Activated naive CD8-positive, alpha-beta T cell treated with anti-CD3 and anti-CD28 coated beads, Interleukin-2, amount 50 U/mL, for 16 hours (primary cell): ENCODE measurements at regions not wholly inside any gene's neighbourhood (a gene's known extent, or its start where the extent isn't known, plus 50 kb on each side); places are given as distances from the start of the nearest gene placed in this dataset.

Source experiments
- DNase-seq: peaks from one replicate; pipeline ENCODE4 v3.0.0-alpha.2; 2020; ENCODE audit warnings: low read depth, low spot score

DNA sequence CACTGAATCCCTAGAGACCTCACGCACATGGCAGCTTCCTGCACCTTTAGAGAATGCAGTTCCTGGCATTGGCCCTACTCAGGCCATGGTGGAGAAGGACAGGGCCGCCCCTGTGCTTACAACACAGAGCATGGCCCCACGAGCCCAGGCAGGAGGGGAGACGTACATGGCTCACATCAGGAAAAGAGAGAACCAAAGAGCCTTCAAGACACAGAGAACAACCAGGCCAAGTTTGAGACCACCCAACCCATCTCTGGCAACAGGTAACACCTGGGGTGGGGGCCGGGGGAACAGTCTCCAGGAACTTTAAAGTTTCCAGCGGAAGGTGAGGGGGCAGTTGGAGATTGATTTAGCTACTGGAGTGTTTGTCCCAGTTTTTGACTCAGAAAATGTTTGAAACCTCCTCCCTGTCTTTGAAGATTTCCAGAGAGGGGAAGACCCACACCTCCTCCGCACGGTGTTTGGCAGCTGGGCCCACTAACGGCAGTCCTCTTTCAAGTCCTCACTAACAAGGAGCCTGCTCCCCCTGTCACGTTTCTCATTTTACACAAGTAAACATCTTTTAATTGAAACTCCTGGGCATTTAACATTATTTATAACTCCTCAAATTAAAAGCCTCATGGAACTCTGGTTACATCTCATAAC lies 1423.8 kb downstream of the TBC1D22A start:
- DNase-seq, result no peak

DNA sequence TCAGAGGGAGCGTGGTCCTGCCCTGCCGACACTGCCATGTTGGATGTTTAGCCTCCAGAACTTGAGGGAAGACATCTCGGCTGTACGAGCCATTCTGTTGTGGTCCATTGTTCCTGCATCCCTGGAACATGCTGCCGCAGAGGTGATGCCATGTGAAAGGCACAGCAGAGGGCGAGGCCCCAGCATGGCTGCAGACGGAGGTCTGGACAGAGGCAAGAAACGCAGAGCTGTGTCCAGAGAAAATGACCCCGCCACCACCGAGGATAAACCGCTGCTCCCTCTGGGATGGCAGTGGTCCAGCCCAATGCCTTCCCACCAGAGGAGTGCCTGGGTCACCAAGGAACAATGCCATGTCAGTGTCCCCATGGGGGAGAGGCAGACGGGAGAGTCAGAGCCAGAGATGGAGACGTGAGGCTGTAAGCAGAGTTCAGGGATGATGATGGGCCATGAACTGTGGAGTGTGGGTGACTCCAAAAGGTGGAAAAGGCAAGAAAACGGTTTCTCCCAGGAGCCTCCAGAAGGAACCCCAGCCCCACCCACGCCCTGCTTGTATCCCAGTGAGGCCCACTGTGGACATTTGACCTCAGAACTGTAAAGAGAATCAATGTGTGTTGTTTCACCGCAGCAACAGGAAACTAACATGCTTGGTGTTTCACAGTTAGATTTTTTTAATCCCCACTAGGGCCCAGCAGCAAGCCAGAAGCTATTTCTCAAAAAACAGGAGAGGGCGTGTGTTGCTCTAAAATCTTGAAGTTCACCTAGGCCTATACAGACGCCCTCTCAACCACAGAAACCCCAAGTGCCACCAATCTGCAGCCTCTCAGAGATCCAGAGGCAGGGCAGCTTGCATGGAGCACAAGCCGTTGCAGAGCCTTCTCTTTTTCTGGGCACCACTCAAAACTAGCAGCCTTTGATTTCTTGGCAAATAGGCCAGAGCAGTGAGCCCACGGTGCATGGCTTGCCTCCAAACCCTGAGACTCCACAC lies 1422.9 kb downstream of the TBC1D22A start:
- DNase-seq, result no peak

DNA sequence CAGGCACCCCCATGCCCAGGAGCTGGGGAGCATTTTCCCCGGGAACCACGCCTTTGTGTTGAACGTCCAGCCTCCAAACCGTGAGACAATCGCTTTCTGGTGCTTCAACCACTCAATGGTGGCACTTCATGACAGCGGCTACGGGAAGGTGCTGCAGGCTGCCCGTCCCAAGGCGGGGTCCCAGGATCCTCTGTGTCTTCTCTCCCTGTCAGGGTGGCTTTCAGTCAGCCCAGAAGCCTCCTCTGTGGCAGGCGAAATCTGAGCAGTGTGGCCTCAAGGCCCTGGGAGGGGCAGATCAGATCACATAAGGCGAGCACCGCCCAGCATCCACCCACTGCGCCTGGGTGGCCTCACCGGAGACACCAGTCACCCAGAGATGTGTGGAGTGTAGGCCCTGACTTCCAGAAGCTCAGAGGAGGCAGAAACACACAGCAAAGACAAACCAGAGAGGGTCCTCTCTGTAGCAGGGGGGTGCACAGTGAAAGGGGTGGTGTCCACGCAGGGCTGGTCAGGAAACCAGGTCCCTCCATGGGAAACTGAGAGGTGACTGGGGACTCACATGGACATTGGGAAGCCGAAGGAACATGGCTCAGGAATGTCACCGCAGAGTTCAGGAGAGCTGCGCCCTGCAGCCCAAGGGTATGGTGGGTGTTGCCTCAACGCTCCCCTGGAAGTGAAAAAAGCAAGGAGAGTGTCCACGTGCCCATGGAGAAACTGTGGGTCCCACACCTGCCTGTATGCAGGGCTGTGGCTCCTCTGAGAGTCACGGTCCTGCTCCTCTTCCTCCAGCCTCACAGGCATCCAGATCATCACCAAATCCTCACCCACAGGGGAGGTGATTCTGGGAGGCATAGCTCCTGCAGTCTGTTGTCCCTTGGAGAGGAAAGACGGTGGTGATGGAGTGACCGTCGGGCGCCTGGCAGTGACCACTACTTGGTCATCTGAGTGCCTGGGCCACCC lies 1420.7 kb downstream of the TBC1D22A start:
- DNase-seq, result no peak

DNA sequence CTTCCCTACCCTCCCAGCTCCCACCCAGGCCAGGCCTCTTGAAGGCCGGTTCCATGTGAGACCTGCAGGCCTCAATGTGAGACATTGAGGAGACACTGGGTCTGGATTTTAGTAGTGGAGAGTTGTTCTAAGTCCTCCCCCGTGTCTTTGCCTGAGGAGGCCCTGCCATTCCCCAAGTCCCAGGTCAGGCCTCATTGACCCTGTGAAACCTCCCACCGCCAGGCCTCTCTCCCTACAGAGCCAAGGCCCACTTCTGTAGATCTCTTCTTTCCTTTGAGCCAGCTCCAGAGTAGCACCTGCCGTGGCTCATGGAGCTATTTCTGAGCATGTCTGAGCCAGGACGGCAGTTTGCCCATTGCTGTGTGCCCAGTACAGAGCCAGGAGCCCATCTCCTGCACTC lies 1419.6 kb downstream of the TBC1D22A start:
- DNase-seq, result no peak

DNA sequence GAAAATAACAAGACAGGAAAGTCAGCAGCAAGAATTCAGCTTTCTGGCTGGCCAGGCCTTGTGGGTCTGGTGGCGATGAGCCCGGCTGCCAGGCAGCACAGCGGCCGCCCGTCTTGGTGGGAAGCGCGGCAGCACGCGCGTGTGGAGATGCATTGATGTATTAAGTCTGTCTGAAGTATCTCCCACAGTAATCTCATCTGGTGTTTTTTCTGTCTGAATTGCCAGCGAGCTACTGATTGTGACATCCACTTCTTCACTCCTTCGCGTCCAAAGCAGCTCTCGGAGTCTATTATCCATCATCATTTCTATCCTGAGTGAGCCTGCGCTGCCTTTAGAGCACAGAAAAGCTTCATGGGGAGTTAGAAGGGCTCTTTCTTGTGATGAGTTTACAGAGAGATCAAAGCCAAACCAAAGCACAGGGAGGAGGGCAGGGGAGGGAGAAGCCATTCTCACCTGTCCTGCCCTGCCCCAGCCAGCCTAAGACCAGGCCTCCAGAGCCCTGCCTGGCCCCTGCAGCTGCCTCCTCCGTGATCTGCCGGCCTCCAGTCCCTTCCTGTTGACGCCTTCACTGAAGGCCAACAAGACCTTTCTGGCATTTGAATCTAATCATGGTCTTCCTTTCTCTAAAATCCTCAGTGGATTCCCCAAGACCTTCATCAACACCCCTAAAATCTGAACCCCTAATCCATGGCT lies 1419.0 kb downstream of the TBC1D22A start:
- no peak for DNase-seq

DNA sequence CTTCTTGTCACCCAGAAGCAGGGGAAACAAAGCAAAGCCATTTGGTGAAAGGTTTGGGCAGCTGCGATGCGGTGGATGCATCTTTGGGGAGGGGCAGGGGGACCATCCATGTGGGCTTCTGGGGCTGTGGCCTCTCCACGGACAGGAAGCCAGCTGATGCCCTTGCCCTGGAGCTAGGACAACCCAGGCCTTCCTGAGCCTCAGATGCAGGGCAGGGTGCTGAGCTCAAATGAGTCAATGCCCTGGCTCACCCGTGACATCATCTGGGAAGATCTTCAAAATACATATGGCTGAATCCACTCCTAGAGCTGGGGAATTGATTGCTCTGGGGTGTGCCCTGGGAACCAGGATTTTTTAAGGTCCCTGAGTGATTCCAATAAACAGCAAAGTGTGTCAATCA lies 1418.2 kb downstream of the TBC1D22A start:
- DNase-seq, result no peak

DNA sequence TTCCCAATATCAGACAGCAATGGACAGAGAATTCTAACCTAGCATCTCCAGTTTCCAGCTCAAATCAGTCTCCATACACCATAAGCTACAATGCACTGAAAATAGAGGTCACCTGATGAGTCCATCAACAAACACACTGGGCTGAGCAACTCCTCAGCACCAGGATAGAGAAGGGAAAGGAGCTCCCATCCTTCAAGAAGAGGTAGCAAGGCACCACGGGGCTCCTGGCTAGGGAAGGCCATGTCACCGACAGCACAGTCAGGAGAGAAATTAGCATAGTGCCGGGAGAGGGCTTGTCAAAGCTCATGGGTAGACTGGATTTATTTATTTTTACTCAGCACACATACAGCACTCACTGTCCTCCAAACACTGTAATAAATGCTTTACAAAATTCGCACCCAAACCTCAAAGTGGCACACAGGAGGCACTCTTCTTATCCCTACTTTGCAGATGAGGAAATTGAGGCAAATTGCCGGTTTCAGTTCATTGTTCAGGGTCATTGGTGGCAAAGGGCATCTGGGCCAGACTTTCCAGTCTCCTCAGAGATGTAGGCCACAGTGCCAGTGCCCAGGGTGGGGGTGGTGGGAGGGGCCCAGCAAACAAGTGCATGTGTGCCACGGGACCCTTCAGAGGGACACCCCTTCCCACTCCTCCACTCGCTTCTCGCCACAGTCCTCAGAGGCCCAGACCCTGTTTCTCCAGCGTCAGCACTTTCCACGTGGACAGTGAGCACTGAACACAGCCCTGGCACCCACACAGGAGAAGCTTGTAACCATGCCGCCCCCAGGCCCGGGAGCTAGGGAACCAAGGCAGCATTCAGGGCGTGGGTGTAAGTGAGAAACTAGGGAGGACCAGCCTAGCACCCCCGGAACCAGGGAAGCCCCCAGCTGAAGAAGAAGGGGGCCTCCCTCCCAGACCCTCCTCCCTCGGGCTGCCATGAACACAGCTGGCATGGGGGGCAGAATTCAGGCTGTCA lies 1417.4 kb downstream of the TBC1D22A start:
- no peak for DNase-seq

DNA sequence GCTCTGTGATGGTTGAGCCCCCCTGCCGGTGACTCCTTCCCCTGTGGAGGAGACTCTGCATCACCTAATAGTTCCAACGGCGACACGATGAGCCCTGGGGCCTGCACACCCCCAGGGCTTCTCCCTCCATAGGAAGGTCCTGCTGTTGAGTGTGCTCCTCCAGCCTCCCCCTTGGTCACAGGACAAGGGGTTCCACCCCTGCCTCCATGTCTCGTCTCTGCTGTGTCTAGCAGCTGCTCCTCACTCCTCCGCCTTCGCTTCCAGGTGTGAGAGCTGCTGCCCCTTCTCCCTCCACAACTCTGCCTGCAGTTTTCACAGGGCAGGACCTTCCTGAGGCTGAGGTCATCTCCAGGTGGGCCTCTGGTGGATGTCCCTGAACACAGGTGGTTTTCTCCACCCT lies 1416.1 kb downstream of the TBC1D22A start:
- DNase-seq, result no peak

DNA sequence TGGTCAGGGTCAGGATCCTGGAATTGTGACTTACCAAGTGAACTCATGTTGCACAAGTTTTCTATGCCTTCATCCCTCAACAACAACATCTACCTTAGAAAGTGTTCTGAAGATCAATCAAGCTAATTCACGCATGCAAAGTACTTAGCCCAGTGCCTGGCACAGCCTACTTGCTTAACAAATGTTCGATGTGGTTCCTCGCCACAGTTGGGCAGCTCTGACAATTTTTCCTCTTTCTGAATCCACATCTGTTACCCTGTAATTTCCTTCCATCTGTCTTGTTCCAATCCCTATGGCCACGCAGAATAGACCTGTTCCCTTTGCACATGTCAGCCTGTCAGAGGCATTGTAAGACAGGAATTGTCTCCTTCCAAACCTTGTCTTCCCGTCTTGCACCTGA lies 1415.2 kb downstream of the TBC1D22A start:
- no peak for DNase-seq

DNA sequence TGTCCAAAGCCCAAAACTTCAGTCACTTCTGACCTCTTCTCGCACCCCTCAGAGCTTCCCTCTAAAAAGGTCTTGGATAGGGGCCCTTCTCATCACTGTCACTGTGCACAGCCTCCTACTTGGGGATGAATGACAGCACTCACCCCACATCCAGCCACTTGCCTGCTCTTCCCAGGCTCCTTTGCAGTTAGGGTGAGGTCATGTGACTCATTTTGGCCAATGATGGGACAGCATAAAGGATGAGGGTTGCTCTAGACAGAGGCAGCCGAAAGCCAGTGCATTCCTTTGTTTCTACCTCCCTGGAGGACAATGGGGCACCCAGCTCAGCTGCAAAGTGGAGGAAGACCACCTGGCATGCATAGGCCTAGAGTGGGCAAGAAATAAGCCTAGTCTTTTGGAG lies 1413.3 kb downstream of the TBC1D22A start:
- no peak for DNase-seq

DNA sequence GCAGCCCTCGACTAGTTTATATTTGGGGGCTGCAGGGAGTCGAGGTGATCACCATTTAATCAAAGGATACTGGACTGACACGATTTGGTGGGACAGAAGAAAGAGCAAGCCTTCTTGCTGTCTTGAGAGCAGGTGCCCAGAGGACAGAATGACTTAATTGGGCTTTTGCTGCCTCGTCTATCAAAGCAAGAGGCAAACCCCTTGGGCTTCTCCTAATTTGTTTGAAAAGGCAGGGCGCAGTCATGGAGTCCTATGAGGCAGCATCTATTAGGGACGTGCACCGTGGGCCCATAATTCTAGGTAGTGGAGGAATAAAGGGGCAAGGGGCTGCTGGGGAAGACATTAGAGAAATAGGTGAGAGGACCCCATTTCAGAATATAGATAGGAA lies 1411.3 kb downstream of the TBC1D22A start:
- DNase-seq, result no peak

DNA sequence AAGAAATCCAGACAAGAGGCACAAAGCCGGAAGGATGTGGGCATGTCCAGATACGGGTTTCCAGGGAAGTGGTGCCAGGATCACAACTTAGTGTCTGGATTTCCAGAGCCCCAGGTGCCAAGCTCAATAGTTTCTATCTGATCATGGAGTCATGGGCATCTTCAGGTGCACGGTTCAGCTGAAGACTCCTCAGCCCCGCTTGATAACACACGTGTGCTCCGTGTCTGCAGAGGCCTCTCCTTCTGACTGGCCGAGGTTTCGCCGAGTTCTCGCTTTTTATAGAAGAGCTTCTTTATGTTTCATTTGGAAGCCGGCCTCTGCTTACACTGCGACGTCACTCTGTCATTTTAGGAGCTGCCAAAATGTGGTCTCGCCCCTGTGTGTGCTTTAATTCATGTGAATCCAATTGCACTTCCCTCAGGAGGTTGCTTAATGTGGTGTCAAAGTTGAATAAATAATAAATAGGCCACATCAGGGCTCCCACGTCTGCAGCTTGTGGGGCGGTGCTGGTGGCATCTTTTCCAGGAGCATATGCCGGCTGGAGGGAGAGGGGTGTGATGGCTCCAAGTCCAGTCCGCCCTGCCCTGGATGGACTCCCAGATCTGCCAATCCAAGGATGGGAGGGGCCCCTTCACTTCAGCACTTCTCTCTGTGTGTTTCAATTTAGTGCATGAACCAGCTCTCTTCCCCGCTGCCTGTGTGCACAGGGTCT lies 1410.8 kb downstream of the TBC1D22A start:
- no peak for DNase-seq

DNA sequence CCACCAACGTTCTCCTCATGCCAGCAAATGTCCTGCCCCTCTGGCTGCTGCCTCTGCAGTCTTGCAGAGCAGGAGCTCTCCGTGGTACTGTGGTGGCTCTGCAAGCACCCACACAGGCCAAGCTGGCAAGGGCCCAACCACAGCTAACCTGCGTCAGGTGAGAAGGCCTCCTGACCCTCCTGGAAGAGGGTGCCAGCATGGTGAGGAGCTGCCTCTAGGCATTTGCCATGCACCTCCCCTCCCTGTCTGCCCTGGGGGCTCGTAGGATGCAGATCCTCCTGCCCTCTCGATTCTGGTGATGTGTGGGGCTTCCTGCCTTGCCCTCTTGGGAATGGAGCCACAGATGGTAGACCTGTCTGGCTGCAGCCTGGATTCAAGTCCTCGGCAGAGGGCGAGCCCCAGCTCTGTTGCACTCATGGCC lies 1408.8 kb downstream of the TBC1D22A start:
- DNase-seq, result no peak

DNA sequence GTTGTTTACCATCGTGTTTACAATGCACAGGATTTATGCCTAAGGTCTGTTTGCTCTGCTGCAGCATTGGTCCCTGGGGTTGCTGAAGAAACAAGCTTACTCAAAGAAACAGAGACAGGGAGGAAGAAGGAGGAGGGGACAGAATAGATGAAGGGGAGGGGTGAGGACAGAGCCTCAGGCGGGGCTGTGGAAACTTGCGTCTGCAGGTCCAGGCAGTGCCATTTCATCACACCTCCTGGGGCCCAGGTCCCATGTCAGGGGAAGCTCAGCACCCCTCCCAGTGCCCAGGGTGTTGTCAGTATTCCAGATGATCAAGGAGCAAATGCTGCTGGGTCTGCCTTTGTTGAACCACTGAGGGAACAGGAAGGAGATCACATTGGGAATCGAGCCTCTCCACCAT lies 1406.8 kb downstream of the TBC1D22A start:
- no peak for DNase-seq

DNA sequence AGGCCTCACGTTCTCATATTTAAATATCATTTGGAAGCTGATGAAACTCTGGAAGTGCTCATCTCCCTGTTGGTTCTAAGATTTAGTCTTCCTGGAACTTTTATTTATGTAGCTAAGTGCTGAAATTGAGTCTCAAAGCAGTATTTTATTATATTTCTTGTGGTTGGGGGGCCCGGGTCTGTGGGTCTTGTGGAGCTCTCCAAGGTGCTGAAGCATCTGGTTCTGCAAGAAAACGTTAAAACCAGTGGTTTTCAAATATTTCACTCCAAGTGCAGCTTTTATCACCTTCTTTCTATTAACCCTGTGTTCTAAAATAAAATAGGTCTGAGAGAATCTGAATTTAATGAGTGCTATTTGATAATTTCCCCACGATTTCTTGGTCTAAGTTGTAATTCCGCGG lies 1404.8 kb downstream of the TBC1D22A start:
- no peak for DNase-seq

DNA sequence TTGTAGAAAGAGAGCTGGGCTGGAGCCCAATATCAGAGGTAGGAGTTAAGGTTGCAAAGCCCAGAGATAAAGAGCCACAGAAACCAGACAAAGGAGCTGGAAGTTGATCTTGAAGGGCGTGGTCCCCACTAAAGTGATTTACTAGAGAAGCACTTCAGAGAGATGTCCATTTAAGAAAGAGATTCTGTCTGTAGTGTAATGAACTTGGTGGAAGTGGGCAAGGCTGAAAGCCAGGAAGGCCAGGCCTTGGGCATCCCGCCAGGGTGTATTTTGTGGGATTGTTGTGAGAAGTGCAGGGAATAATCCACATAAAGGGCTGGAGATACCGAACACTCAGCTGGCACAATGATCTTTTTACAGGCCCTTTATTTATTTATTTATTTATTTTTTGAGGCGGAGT lies 1398.8 kb downstream of the TBC1D22A start:
- DNase-seq, result no peak

DNA sequence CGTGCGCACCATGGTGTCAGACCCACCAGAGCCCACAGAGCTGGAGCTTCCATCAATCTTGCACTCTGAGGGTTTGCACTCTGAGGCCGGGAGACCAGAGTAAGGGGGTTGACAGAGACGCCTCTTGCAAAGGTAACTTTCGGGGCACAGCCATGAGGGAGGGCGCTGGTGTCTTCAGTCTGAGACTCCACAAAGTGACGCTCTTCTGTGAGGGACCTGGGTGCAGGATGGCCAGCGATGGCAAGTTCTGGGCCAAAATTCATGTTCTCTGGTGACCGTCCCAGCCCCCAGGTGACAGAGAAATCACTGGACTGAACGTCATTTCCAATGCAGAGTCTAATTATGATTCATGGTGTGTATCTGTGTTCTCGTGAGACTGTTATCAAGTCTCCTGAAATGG lies 1395.2 kb downstream of the TBC1D22A start:
- DNase-seq, result no peak

DNA sequence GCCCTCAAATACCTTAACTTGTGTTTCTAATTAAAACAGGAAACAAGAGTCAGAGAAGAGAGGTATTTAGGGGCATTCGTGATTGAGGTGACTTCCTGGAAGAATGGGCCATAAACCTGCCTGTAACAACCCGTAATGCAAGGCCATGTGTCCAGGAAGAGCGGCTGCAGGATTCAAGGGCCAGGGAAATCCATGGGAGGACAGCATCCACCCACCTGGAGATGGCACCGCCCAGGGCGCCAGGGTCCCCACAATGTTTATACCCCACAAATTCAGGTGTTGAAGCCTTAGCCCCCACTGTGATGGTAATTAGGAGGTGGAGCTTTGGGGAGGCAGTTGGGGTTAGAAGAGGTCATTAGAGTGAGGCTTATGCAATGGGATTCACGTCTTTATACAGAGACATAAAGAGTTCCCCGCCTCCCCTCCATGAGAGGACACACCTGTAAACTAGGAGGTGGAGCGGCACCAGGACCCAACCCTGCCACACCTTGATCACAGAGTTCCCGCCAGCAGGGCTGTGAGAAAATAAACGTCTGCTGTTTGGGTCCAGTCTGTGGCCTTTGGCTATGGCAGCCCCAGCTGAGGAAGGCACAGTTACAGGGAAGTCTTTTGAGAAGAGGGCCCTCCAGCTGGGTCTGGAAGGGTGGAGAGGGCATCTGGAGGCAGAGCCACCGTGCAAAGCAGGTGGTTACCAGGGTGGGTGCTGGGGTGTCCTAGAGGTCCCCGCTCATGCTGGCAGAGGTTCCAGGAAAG lies 1394.3 kb downstream of the TBC1D22A start:
- no peak for DNase-seq

DNA sequence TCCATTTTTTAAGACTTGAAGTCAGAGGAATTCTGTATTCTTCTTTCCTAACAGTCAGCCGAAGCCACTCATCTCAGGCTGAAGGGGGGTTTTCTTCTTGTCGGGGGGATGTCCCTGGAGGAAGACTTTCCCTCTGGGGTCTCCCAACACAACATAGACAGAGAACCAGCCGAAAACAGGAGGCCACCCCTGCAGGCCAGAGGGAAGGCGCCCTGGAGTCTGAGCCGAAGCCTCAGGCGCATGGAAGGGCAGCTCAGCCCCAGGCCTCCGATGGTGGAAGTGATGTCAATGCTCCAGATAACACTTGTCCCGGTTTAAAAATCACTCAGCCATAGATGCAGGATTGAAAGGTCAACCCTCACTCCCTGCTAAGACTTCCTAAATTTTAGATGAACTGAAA lies 1393.0 kb downstream of the TBC1D22A start:
- DNase-seq, result no peak
